ENCODE measurements at regions not wholly inside any gene's neighbourhood (a gene's known extent, or its start where the extent isn't known, plus 50 kb on each side); places are given as distances from the start of the nearest gene placed in this dataset.
"Not testable (repeated sequence)": the region's sequence is repeated elsewhere in the genome, so short reads cannot be mapped to it uniquely, and the experiment has no call there.

- no peak for DNase-seq (ENCODE audit: low spot score)
These were observed 186.7 kb downstream of the UACA start for GRCh38 chr15:70576696-70577095.

GRCh38 chr15:70576276-70576675 is 187.1 kb downstream of the UACA start:
- no peak for DNase-seq (ENCODE audit: low spot score)

GRCh38 chr15:70575231-70576226 is 187.8 kb downstream of the UACA start:
- no peak for DNase-seq (ENCODE audit: low spot score)

- not testable (repeated sequence) for DNase-seq (ENCODE audit: low spot score)
These were observed 189.0 kb downstream of the UACA start for GRCh38 chr15:70574325-70574724.

- no peak for DNase-seq (ENCODE audit: low spot score)
These were observed 190.1 kb downstream of the UACA start for GRCh38 chr15:70573121-70573850.

GRCh38 chr15:70569714-70570231 is 193.6 kb downstream of the UACA start:
- DNase-seq (ENCODE audit: low spot score) = no peak

GRCh38 chr15:70569091-70569713 is 194.2 kb downstream of the UACA start:
- DNase-seq (ENCODE audit: low spot score) = peak; percentile 30

GRCh38 chr15:70566989-70567388 is 196.4 kb downstream of the UACA start:
- DNase-seq (ENCODE audit: low spot score) = no peak

- DNase-seq (ENCODE audit: low spot score) = no peak
These were observed 197.1 kb downstream of the UACA start for GRCh38 chr15:70566047-70566835.

GRCh38 chr15:70563561-70564095 is 199.7 kb downstream of the UACA start:
- no peak for DNase-seq (ENCODE audit: low spot score)

- no peak for DNase-seq (ENCODE audit: low spot score)
These were observed 200.5 kb downstream of the UACA start for GRCh38 chr15:70562906-70563305.

GRCh38 chr15:70561885-70562284 is 201.5 kb downstream of the UACA start:
- no peak for DNase-seq (ENCODE audit: low spot score)

GRCh38 chr15:70560617-70561328 is 202.6 kb downstream of the UACA start:
- DNase-seq (ENCODE audit: low spot score) = no peak

- DNase-seq (ENCODE audit: low spot score) = no peak
These were observed 203.8 kb downstream of the UACA start for GRCh38 chr15:70559265-70560239.

GRCh38 chr15:70558406-70559264 is 204.7 kb downstream of the UACA start:
- no peak for DNase-seq (ENCODE audit: low spot score)

GRCh38 chr15:70557521-70558258 is 205.7 kb downstream of the UACA start:
- no peak for DNase-seq (ENCODE audit: low spot score)

- DNase-seq (ENCODE audit: low spot score) = no peak
These were observed 206.6 kb downstream of the UACA start for GRCh38 chr15:70556779-70557178.
